C4-2B (cell line): ENCODE measurements at regions not wholly inside any gene's neighbourhood (a gene's known extent, or its start where the extent isn't known, plus 50 kb on each side); places are given as distances from the start of the nearest gene placed in this dataset.

Source experiments
- ZFX ChIP-seq: fragments of 450-650 bp; IDR thresholded peaks from 2 replicates; pipeline ENCODE4 v1.6.1; 2017
- TF ChIP-seq, protein P1 (sequence below): fragments of 450-650 bp; conservative IDR thresholded peaks from 2 replicates; pipeline ENCODE4 v1.5.1; 2017; ENCODE audit warnings: mild to moderate bottlenecking

DNA sequence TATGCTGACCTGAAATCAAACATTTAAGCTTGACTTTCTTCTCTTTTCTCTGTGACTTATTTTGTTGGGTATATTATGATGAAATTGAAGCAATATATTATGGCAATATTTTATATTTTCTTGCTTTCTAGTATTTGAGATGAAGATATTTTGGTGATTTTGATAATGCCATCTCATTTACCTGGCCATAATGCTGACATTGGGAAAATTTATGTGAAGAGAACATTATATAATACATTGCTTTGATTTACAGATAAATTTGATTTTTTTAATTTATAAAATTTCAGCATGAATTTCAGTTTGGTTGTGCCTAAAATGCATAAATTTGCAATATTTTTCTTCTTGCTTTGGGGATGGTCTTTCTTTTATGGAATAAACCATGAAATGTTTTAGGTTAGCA is 1413.7 kb upstream of the TMEFF2 start:
- TF ChIP-seq, protein P1, sequence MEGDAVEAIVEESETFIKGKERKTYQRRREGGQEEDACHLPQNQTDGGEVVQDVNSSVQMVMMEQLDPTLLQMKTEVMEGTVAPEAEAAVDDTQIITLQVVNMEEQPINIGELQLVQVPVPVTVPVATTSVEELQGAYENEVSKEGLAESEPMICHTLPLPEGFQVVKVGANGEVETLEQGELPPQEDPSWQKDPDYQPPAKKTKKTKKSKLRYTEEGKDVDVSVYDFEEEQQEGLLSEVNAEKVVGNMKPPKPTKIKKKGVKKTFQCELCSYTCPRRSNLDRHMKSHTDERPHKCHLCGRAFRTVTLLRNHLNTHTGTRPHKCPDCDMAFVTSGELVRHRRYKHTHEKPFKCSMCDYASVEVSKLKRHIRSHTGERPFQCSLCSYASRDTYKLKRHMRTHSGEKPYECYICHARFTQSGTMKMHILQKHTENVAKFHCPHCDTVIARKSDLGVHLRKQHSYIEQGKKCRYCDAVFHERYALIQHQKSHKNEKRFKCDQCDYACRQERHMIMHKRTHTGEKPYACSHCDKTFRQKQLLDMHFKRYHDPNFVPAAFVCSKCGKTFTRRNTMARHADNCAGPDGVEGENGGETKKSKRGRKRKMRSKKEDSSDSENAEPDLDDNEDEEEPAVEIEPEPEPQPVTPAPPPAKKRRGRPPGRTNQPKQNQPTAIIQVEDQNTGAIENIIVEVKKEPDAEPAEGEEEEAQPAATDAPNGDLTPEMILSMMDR = no peak
- no peak for TF ChIP-seq ZFX
